ENCODE measurements at regions not wholly inside any gene's neighbourhood (a gene's known extent, or its start where the extent isn't known, plus 50 kb on each side); places are given as distances from the start of the nearest gene placed in this dataset.
"Not testable (repeated sequence)": the region's sequence is repeated elsewhere in the genome, so short reads cannot be mapped to it uniquely, and the experiment has no call there.

DNA sequence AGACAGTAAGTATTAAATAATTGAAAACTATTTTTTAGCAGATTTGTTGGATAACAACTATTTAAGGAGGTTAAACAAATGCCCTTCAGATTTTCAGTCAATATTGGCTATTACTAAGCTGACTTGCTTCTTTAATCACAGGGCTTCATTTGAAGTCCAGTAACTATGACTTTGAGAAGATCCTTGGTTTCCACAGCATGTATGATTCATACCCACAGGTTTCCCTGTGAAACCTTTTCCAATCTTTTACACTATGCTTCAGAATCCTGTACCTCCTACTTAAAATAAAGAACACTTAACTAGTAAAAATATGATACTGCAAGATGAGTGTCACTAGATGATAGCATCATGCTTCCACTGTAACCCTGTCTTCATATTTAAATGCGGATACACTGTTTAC is 211.9 kb downstream of the SPATA31A1 start:
- DNase-seq: not testable (repeated sequence)

- DNase-seq: not testable (repeated sequence)
Observed at GRCh38 chr9:39568900-39569299, 213.4 kb downstream of the SPATA31A1 start.

DNA sequence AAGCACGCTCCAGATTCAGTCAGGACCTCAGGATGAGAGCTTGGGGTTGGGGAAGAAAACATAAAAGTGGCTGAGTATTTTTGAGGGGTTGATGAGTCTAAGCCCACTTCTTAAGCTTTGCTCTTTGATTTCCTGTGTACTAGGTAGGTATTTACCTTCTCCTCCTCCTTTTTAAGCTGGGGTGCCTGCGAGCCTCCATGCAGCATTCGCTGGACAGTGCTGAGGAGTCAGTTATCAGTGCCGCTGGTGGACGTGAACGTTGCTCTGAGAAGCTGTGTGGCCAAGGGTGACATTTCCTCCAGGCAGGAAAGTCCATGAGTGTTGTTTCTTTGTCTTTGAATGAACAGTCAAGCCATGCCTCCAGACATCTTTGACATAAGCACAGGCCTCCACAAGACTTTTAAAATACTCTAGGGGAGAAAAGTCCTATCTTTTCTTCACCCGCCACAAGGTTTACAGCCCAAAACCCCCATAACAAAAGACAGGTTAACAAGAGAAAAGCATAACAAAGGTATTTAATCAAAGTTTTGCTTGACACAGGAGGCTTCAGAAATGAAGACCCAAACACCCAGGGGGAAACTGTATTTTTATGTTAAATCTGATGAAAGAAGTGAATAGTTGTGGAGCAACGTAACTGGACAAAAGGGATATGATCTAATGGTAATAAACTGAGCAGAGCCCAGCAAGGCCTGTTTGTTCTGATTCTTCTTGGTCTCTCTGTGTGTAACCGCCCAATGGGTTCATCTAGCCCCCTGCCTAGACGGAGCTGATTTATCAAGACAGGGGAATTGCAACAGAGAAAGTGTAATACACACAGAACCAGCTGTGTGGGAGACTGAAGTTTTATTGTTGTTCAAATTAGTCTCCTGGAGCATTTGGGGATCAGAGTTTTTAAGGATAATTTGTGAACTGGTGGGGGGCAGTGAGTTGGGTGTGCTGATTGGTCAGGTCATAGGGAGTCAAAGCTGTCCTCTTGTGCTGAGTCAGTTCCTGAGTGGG is 217.9 kb downstream of the SPATA31A1 start:
- DNase-seq: not testable (repeated sequence)

DNA sequence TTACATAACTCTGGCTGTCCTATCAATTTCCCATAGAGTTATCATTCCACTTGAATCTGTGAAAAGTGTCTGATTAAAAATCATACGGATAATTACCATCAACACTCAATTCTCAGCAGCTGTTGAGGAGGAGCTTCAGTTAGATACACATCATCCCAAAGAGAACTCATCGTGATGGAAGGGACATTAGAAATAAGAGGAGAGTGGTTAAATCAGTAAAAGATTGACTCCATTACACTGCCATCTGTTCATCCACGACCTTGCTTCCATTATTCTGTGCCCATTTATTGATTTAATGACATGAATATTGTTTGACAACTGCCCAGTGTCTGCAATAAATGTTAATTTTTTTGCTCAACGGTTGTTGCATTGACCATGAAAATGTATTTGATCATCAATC is 223.5 kb downstream of the SPATA31A1 start:
- DNase-seq: not testable (repeated sequence)

GRCh38 chr9:39581296-39581695 is 225.8 kb downstream of the SPATA31A1 start:
- not testable (repeated sequence) for DNase-seq

GRCh38 chr9:39582677-39583412 is 227.4 kb downstream of the SPATA31A1 start:
- DNase-seq: not testable (repeated sequence)

GRCh38 chr9:39583413-39583747 is 227.9 kb downstream of the SPATA31A1 start:
- not testable (repeated sequence) for DNase-seq

DNA sequence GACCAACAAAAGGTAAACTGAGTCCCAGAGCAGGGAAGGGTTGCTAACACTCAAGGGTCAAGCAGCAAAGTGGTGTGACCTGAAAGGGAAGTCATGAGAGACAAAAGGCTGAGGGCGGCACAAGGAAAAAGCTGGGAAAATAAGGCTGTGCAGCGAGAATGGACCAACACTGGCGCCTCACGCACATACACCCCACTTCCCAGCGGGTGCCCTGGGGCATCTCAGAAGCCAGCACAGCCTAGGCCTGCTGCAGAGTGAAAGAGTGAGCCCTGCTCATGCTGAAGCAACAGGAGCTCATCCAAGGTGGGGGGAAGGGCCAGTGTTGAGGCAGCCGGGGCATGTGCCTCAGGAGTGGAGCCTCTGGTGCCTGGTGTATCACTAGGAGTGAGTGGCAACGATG is 229.8 kb downstream of the SPATA31A1 start:
- DNase-seq: not testable (repeated sequence)

- no peak for DNase-seq
Observed at GRCh38 chr9:39587844-39588499, 232.5 kb downstream of the SPATA31A1 start.

DNA sequence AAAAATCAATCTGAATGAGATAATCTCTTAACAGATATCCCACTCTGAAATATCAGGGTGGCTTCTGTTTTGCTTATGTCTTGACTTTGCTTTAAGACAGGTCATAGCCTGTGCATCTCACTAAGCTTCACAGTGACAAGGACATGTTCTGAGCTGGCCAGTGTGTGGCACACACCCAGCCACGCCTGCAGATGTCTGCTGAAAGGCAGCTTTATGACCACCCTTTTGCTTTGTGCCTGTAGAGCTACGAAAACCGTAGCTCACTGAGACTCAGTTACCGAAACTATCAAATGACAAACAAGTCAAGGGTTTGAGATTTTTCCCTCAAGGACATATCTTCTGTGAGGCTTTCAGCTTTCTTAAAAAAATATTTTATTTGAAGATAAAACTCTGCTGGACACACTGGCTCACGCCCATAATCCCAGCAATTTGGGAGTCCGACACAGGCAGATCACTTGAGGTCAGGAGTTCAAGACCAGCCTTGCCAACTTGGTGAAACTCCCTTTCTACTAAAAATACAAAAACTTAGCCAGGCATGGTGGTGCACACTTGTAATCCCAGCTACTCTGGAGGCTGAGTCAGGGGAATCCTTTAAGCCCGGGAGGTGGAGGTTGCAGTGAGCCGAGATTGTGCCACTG is 233.2 kb downstream of the SPATA31A1 start:
- DNase-seq: no peak

GRCh38 chr9:39604089-39604488 is 248.6 kb downstream of the SPATA31A1 start:
- DNase-seq: not testable (repeated sequence)

- DNase-seq: not testable (repeated sequence)
Observed at GRCh38 chr9:39611449-39612231, 256.2 kb downstream of the SPATA31A1 start.

DNA sequence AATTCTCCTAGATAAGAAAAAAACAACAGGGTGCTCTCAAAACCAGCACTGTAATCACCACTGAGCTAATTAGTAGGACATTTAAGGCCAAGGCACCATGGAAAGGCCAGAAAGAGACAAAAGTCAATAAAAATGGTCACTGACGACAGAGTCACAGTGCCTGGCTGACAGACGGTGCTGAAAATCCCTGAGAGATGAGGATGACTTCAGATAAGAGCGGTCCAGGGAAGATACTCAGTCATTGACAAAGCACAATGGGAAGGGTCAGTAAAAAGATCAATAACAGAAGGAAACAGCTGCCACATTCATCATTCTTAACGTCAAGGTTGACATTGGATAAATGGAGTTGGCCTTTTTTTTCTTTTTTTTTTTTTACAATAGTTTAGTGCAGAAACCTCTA is 261.0 kb downstream of the SPATA31A1 start:
- not testable (repeated sequence) for DNase-seq

GRCh38 chr9:39624048-39624447 is 268.6 kb downstream of the SPATA31A1 start:
- DNase-seq: not testable (repeated sequence)

DNA sequence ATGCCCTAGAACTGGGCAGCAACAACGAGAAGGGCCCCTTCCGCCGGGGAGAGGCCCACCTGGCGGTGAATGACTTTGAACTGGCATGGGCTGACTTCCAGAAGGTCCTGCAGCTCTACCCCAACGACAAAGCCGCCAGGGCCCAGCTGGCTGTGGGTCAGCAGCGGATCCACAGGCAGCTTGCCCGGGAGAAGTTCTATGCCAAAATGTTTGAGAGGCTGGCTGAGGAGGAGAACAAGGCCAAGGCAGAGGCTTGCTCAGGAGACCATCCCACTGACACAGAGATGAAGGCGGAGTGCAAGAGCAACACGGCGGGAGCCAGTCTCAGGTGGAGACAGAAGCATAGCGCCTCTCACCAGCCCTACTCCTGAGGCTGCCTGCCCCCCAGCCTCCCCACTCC is 276.6 kb downstream of the SPATA31A1 start:
- not testable (repeated sequence) for DNase-seq

DNA sequence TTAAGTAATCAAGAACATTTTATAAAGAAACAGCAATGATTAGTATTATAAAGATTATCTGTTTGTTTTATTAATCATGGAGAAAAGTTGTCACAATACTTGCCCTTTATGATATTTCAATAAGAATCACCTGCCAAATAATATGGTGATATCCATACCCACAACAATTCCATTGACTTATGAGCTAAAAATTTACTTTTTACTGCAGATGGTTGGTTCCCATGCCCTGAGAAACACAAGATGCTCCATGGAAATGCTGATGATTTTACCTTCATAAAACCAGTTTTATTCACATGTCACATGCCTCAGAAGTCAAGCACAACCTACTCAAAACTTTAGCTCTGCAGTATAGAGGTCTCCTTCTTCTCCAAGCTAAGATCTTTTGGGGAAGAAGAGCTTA is 293.6 kb downstream of the SPATA31A1 start:
- not testable (repeated sequence) for DNase-seq

- DNase-seq: not testable (repeated sequence)
Observed at GRCh38 chr9:39656960-39657603, 301.6 kb downstream of the SPATA31A1 start.

DNA sequence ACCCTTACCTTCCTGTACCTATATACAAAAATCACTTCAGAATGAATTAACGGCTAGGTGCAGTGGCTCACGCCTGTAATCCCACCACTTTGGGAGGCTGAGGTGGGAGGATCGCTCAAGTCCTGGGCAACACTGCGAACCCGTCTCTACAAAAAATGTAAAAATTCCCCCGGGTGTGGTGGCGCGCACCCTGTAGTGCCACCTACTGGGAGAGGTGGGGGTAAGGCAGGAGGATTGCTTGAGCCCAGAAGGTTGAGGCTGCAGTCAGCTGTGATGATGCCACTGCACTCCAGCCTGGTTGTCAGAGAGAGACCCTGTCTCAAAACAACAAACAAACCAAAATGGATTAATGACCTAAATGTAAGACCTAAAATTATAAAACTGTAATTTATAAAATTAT is 307.6 kb downstream of the SPATA31A1 start:
- not testable (repeated sequence) for DNase-seq

GRCh38 chr9:39663713-39664112 is 308.2 kb downstream of the SPATA31A1 start:
- not testable (repeated sequence) for DNase-seq

- not testable (repeated sequence) for DNase-seq
Observed at GRCh38 chr9:39665020-39665419, 309.6 kb downstream of the SPATA31A1 start.

Measured in SHP77 (cell line).